Heart right ventricle (tissue), 16 donors: ENCODE measurements at regions not wholly inside any gene's neighbourhood (a gene's known extent, or its start where the extent isn't known, plus 50 kb on each side); places are given as distances from the start of the nearest gene placed in this dataset.

Experiments used
- ATAC-seq, 8 donors: fragments of 200-7000 bp; cut with Tn5 transposase; one replicate each; pipeline ENCODE4 v1.9.1; 2020; ENCODE audit warnings: mild to moderate bottlenecking in 8 of 8, moderate library complexity in 8 of 8, moderate number of reproducible peaks in 1 of 8
- DNase-seq, 2 donors: peaks; one replicate each; pipeline ENCODE4 v3.0.0-alpha.2; 2020
- H3K27ac ChIP-seq, 10 donors: fragments of 200-600 bp; sonication (generic) in 2 of 10; one replicate each; pipeline versions ENCODE4 v1.5.0 to v1.8.0; 2020 to 2022; ENCODE audit warnings: mild to moderate bottlenecking in 3 of 10
- H3K27me3 ChIP-seq, 7 donors: fragments of 200-600 bp; one replicate each; pipeline ENCODE4 v1.8.0; 2021 to 2022; ENCODE audit warnings: mild to moderate bottlenecking in 2 of 7
- H3K36me3 ChIP-seq, 9 donors: fragments of 200-600 bp; sonication (generic) in 1 of 9; one replicate each; pipeline versions ENCODE4 v1.5.0 to v1.8.0; 2020 to 2022; ENCODE audit warnings: mild to moderate bottlenecking in 2 of 9
- H3K4me1 ChIP-seq, 9 donors: fragments of 200-600 bp; sonication (generic) in 1 of 9; one replicate each; pipeline versions ENCODE4 v1.5.0 to v1.8.0; 2020 to 2022; ENCODE audit warnings: mild to moderate bottlenecking in 4 of 9
- H3K4me3 ChIP-seq, 10 donors: fragments of 200-600 bp; sonication (generic) in 2 of 10; one replicate each; pipeline versions ENCODE4 v1.5.0 to v1.8.0; 2020 to 2022; ENCODE audit warnings: mild to moderate bottlenecking in 7 of 10, moderate library complexity in 2 of 10
- H3K9me3 ChIP-seq, 11 donors: fragments of 200-600 bp in 10 of 11; sonication (generic) in 2 of 11; one replicate each; pipeline versions ENCODE4 v1.5.0 to v1.8.0; 2013 to 2022; ENCODE audit warnings: mild to moderate bottlenecking in 2 of 11, control low read depth in 1 of 11, moderate library complexity in 1 of 11
- WGBS, 2 donors: extraction: QIAGEN DNeasy Blood & Tissue Kit; methylation state at CpG; one replicate each; pipeline ENCODE4 v1.1.7; 2013; ENCODE audit warnings: inconsistent platforms in 1 of 2; 5-methylcytosine and 5-hydroxymethylcytosine counted together
- intact Hi-C, 10 donors: fragments of 100-400 bp; cut with DNase I; formaldehyde crosslinking; loops; one replicate each; pipeline versions ENCODE4 v1.11.1 to v1.14.2; 2022
- TF ChIP-seq, protein P1 (sequence below), 9 donors: fragments of 200-600 bp; sonication (generic) in 2 of 9; IDR thresholded peaks; one replicate each; pipeline versions ENCODE4 v1.5.0 to v1.8.0; 2021 to 2022; ENCODE audit warnings: antibody characterized with exemption in 9 of 9, mild to moderate bottlenecking in 5 of 9, moderate library complexity in 1 of 9
- donor health status: Arrhythmogenic right ventricular cardiomyopathy.
- donor health status: ischemic (EF 13 %, LVEDD 7.1; RV severe dilation, severe dysfunction).
- donor health status: healthy with polysubstance abuse.
- donor health status: DM: no; HTN: yes; CAD: no.
- donor health status: DM: no; HTN: no; CAD: no.
- donor health status: ischemic (EF 25% LVEDD 6.9; RV normal size, moderate dysfunction).
- donor health status: ischemic (EF 25% LVEDD 5.7; RV mildly dilated, moderate dysfunction).
- donor health status: healthy.
- donor health status: DM: yes; HTN: yes; CAD: no.
- donor health status: Ischemic cardiomyopathy.
- donor health status: ischemic (EF 35%, LVEDD 5.7; RV mildly dilated, moderate dysfunction).
- donor health status: nonischemic (EF 11% LVEDD 7.7; RV severe dilation, severe dysfunction).
- donor health status: DM: yes; HTN: yes; CAD: no.
- donor health status: PGD.
- donor health status: ischemic (EF 29% LVEDD 5.4; RV normal size, mild dysfunction).
- donor health status: nonischemic (EF 23%, LVEDD 6.1; RV moderate dilation, normal function).

- TF ChIP-seq, protein P1, sequence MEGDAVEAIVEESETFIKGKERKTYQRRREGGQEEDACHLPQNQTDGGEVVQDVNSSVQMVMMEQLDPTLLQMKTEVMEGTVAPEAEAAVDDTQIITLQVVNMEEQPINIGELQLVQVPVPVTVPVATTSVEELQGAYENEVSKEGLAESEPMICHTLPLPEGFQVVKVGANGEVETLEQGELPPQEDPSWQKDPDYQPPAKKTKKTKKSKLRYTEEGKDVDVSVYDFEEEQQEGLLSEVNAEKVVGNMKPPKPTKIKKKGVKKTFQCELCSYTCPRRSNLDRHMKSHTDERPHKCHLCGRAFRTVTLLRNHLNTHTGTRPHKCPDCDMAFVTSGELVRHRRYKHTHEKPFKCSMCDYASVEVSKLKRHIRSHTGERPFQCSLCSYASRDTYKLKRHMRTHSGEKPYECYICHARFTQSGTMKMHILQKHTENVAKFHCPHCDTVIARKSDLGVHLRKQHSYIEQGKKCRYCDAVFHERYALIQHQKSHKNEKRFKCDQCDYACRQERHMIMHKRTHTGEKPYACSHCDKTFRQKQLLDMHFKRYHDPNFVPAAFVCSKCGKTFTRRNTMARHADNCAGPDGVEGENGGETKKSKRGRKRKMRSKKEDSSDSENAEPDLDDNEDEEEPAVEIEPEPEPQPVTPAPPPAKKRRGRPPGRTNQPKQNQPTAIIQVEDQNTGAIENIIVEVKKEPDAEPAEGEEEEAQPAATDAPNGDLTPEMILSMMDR (IDR thresholded peaks at IDR 0.05): no peak
- H3K4me3 ChIP-seq: no peak overlapping the region
- no peaks in the 10 kb centered on the region for H3K27me3 ChIP-seq
- H3K27ac ChIP-seq: no peak overlapping the region
- intact Hi-C loops: no loop called here
- H3K4me1 ChIP-seq: peaks cover 0 to 7% (median 0%) of the 10 kb centered on the region in 9 donors
- 62 to 69% methylated on average over 2 of the region's 2 CpGs for WGBS, 2 donors
- no peaks in the 10 kb centered on the region for H3K36me3 ChIP-seq
- DNase-seq: no peak
- ATAC-seq: no peak
- H3K9me3 ChIP-seq: no peaks in the 10 kb centered on the region
Measured at GRCh38 chr3:156611870-156612494, 57.1 kb upstream of the SSR3 start.

- H3K4me3 ChIP-seq: no peak overlapping the region
Measured at GRCh38 chr3:156610154-156610553, 55.2 kb upstream of the SSR3 start.

DNA sequence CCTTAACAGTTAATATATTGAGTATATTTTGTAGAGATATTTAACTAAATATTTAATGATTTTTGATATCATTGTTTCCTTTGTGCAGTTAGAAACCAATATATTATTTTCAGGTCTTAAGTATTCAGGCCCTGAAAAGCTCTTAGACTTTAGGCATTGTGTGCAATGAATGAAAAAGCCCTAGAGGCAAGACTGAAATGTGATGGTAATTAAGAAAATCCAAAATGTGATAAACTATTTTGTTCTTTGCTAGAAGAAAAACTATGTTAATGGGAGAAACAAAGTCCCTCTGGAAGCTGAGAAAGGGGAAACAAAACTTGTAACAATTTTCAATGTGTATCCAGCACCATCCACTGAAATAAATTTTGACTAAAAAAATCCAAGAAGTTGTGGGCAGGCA lies 54.6 kb upstream of the SSR3 start:
- H3K27me3 ChIP-seq: no peaks in the 10 kb centered on the region
- no peak overlapping the region for H3K27ac ChIP-seq
- ATAC-seq (no peak), DNase-seq (no peak)
- peaks cover 0 to 20% (median 9%) of the 10 kb centered on the region in 9 donors for H3K4me1 ChIP-seq
- intact Hi-C loops: loop anchor here in 1 of 10 donors (5.0 kb wide), 1 partner anchor 52 kb away; the partner anchor contains the start of gene SSR3
- TF ChIP-seq, protein P1 (IDR thresholded peaks at IDR 0.05): no peak
- H3K36me3 ChIP-seq: no peaks in the 10 kb centered on the region
- H3K4me3 ChIP-seq: no peak overlapping the region
- H3K9me3 ChIP-seq: no peaks in the 10 kb centered on the region

More at GRCh38 chr3:156610154-156610553, 55.2 kb upstream of the SSR3 start:
- intact Hi-C loops: no loop called here
- WGBS, 2 donors: 65 to 84% methylated on average over 2 of the region's 2 CpGs
- H3K9me3 ChIP-seq: no peaks in the 10 kb centered on the region
- no peak overlapping the region for H3K27ac ChIP-seq
- peaks cover 0 to 18% (median 8%) of the 10 kb centered on the region in 9 donors for H3K4me1 ChIP-seq
- H3K27me3 ChIP-seq: no peaks in the 10 kb centered on the region
- TF ChIP-seq, protein P1 (IDR thresholded peaks at IDR 0.05): no peak
- ATAC-seq: no peak
- no peaks in the 10 kb centered on the region for H3K36me3 ChIP-seq
- no peak for DNase-seq

GRCh38 chr3:156608601-156609514 lies 53.9 kb upstream of the SSR3 start:
- intact Hi-C loops: loop anchor here in 1 of 10 donors (5.0 kb wide), 1 partner anchor 52 kb away; the partner anchor contains the start of gene SSR3
- DNase-seq (no peak), ATAC-seq (no peak)
- Histone ChIP-seq H3K36me3 (no peaks in the 10 kb centered on the region), H3K9me3 (no peaks in the 10 kb centered on the region), H3K4me3 (no peak overlapping the region), H3K4me1 (peaks cover 0 to 20% (median 9%) of the 10 kb centered on the region in 9 donors), H3K27me3 (no peaks in the 10 kb centered on the region), H3K27ac (no peak overlapping the region)
- TF ChIP-seq, protein P1 (IDR thresholded peaks at IDR 0.05): no peak
- WGBS, 2 donors: 93 to 94% methylated on average over 9 of the region's 9 CpGs
